SK-N-SH (cell line): ENCODE measurements at regions not wholly inside any gene's neighbourhood (a gene's known extent, or its start where the extent isn't known, plus 50 kb on each side); places are given as distances from the start of the nearest gene placed in this dataset.

Experiments
- CHD2 ChIP-seq: fragments of 150-350 bp; IDR thresholded peaks from 2 replicates; pipeline ENCODE4 v1.6.1; 2018; ENCODE audit warnings: low read length; ENCODE audit not compliant: partially characterized antibody
- FOXJ3 ChIP-seq: sonication (generic); formaldehyde crosslinking; IDR thresholded peaks from 2 replicates; pipeline ENCODE4 v1.5.1; 2020; ENCODE audit warnings: mild to moderate bottlenecking, missing genetic modification reagents
- FOXM1 ChIP-seq: IDR thresholded peaks from 2 replicates; pipeline ENCODE4 v1.4.0; 2012; ENCODE audit warnings: low read depth, mild to moderate bottlenecking
- GABPA ChIP-seq: IDR thresholded peaks from 2 replicates; pipeline ENCODE4 v1.4.0; 2012; ENCODE audit warnings: low read depth, mild to moderate bottlenecking
- RAD21 ChIP-seq: IDR thresholded peaks from 2 replicates; pipeline ENCODE4 v1.6.1; 2012; ENCODE audit warnings: mild to moderate bottlenecking, low read length
- RXRA ChIP-seq: IDR thresholded peaks from 2 replicates; pipeline ENCODE4 v1.4.0; 2012; ENCODE audit warnings: low read depth, mild to moderate bottlenecking, borderline replicate concordance
- TF ChIP-seq, protein P1 (sequence below): fragments of 200-600 bp; sonication (generic); IDR thresholded peaks from 2 replicates; pipeline ENCODE4 v1.6.1; 2017; ENCODE audit warnings: antibody characterized with exemption, mild to moderate bottlenecking, moderate library complexity
- TF ChIP-seq, protein P2 (sequence below): IDR thresholded peaks from 2 replicates; pipeline ENCODE4 v1.4.0; 2012; ENCODE audit warnings: low read depth
- TF ChIP-seq, protein P3 (sequence below): IDR thresholded peaks from 2 replicates; pipeline ENCODE4; 2012

DNA sequence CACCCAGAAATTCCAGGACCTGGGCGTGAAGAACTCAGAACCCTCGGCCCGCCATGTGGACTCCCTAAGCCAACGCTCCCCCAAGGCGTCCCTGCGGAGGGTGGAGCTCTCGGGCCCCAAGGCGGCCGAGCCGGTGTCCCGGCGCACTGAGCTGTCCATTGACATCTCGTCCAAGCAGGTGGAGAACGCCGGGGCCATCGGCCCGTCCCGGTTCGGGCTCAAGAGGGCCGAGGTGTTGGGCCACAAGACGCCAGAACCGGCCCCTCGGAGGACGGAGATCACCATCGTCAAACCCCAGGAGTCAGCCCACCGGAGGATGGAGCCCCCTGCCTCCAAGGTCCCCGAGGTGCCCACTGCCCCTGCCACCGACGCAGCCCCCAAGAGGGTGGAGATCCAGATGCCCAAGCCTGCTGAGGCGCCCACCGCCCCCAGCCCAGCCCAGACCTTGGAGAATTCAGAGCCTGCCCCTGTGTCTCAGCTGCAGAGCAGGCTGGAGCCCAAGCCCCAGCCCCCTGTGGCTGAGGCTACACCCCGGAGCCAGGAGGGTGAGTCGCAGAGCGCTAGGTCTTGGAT lies 261.5 kb downstream of the SEC14L1 start:
- TF ChIP-seq FOXJ3 (CRISPR knock-in tag) (no peak), GABPA (no peak), FOXM1 (no peak), RXRA (no peak), RAD21 (no peak), CHD2 (no peak)
- TF ChIP-seq, protein P1, sequence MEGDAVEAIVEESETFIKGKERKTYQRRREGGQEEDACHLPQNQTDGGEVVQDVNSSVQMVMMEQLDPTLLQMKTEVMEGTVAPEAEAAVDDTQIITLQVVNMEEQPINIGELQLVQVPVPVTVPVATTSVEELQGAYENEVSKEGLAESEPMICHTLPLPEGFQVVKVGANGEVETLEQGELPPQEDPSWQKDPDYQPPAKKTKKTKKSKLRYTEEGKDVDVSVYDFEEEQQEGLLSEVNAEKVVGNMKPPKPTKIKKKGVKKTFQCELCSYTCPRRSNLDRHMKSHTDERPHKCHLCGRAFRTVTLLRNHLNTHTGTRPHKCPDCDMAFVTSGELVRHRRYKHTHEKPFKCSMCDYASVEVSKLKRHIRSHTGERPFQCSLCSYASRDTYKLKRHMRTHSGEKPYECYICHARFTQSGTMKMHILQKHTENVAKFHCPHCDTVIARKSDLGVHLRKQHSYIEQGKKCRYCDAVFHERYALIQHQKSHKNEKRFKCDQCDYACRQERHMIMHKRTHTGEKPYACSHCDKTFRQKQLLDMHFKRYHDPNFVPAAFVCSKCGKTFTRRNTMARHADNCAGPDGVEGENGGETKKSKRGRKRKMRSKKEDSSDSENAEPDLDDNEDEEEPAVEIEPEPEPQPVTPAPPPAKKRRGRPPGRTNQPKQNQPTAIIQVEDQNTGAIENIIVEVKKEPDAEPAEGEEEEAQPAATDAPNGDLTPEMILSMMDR: no peak
- TF ChIP-seq, protein P2, sequence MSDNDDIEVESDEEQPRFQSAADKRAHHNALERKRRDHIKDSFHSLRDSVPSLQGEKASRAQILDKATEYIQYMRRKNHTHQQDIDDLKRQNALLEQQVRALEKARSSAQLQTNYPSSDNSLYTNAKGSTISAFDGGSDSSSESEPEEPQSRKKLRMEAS: no peak
- TF ChIP-seq, protein P3, sequence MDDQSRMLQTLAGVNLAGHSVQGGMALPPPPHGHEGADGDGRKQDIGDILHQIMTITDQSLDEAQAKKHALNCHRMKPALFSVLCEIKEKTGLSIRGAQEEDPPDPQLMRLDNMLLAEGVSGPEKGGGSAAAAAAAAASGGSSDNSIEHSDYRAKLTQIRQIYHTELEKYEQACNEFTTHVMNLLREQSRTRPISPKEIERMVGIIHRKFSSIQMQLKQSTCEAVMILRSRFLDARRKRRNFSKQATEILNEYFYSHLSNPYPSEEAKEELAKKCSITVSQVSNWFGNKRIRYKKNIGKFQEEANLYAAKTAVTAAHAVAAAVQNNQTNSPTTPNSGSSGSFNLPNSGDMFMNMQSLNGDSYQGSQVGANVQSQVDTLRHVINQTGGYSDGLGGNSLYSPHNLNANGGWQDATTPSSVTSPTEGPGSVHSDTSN: no peak
